Middle frontal gyrus (tissue), 1 donor: ENCODE measurements at regions not wholly inside any gene's neighbourhood (a gene's known extent, or its start where the extent isn't known, plus 50 kb on each side); places are given as distances from the start of the nearest gene placed in this dataset.
"Not testable (repeated sequence)": the region's sequence is repeated elsewhere in the genome, so short reads cannot be mapped to it uniquely, and the experiment has no call there.

Source experiments
- DNase-seq: peaks from one replicate; pipeline ENCODE4 v3.0.0-alpha.2; 2015; ENCODE audit warnings: low spot score; ENCODE audit errors: extremely low spot score

- no peak for DNase-seq
Measured at GRCh38 chr3:147157631-147158030, 248.7 kb downstream of the ZIC4 start.

- not testable (repeated sequence) for DNase-seq
Measured at GRCh38 chr3:147154988-147155387, 251.4 kb downstream of the ZIC4 start.

GRCh38 chr3:147153830-147154539 lies 252.4 kb downstream of the ZIC4 start:
- no peak for DNase-seq

- no peak for DNase-seq
Measured at GRCh38 chr3:147152476-147152875, 253.9 kb downstream of the ZIC4 start.

- no peak for DNase-seq
Measured at GRCh38 chr3:147141516-147142288, 264.6 kb downstream of the ZIC4 start.

GRCh38 chr3:147139341-147139740 lies 267.0 kb downstream of the ZIC4 start:
- no peak for DNase-seq

- no peak for DNase-seq
Measured at GRCh38 chr3:147132168-147132567, 274.2 kb downstream of the ZIC4 start.

GRCh38 chr3:147130461-147130860 lies 275.9 kb downstream of the ZIC4 start:
- no peak for DNase-seq

GRCh38 chr3:147129665-147130064 lies 276.7 kb downstream of the ZIC4 start:
- DNase-seq, result no peak

- no peak for DNase-seq
Measured at GRCh38 chr3:147122350-147122749, 284.0 kb downstream of the ZIC4 start.

GRCh38 chr3:147119989-147120388 lies 286.4 kb downstream of the ZIC4 start:
- no peak for DNase-seq

- no peak for DNase-seq
Measured at GRCh38 chr3:147119346-147119745, 287.0 kb downstream of the ZIC4 start.

GRCh38 chr3:147118611-147119010 lies 287.7 kb downstream of the ZIC4 start:
- no peak for DNase-seq

- no peak for DNase-seq
Measured at GRCh38 chr3:147117631-147118030, 288.7 kb downstream of the ZIC4 start.

GRCh38 chr3:147113293-147114044 lies 292.9 kb downstream of the ZIC4 start:
- no peak for DNase-seq

GRCh38 chr3:147099076-147099475 lies 307.3 kb downstream of the ZIC4 start:
- DNase-seq, result no peak

GRCh38 chr3:147090461-147090860 lies 315.9 kb downstream of the ZIC4 start:
- DNase-seq, result no peak

- no peak for DNase-seq
Measured at GRCh38 chr3:147089286-147089685, 317.1 kb downstream of the ZIC4 start.

- not testable (repeated sequence) for DNase-seq
Measured at GRCh38 chr3:147059500-147059899, 346.8 kb downstream of the ZIC4 start.

GRCh38 chr3:147049821-147050220 lies 356.5 kb downstream of the ZIC4 start:
- DNase-seq, result no peak

- no peak for DNase-seq
Measured at GRCh38 chr3:147049305-147049704, 357.0 kb downstream of the ZIC4 start.

GRCh38 chr3:147046916-147047315 lies 359.4 kb downstream of the ZIC4 start:
- DNase-seq, result no peak
